WTC11 (cell line): ENCODE measurements at regions not wholly inside any gene's neighbourhood (a gene's known extent, or its start where the extent isn't known, plus 50 kb on each side); places are given as distances from the start of the nearest gene placed in this dataset.

Experiments
- CREB1 ChIP-seq: sonication (generic); formaldehyde crosslinking; IDR thresholded peaks from 2 replicates; pipeline ENCODE4 v1.8.0; 2023; ENCODE audit warnings: mild to moderate bottlenecking, missing genetic modification reagents
- ETV6 ChIP-seq: sonication (generic); formaldehyde crosslinking; IDR thresholded peaks from 2 replicates; pipeline ENCODE4 v1.8.1; 2022; ENCODE audit warnings: mild to moderate bottlenecking, missing genetic modification reagents
- FOXP4 ChIP-seq: sonication (generic); formaldehyde crosslinking; IDR thresholded peaks from 2 replicates; pipeline ENCODE4 v1.8.0; 2022; ENCODE audit warnings: mild to moderate bottlenecking, missing genetic modification reagents
- IRF2 ChIP-seq: sonication (generic); formaldehyde crosslinking; IDR thresholded peaks from 2 replicates; pipeline ENCODE4 v1.8.0; 2022; ENCODE audit warnings: low read depth, missing genetic modification reagents, borderline replicate concordance
- JUN ChIP-seq: sonication (generic); formaldehyde crosslinking; IDR thresholded peaks from 2 replicates; pipeline ENCODE4 v1.8.0; 2023; ENCODE audit warnings: mild to moderate bottlenecking, missing genetic modification reagents
- RELA ChIP-seq: sonication (generic); formaldehyde crosslinking; IDR thresholded peaks from 2 replicates; pipeline ENCODE4 v1.8.1; 2022; ENCODE audit warnings: missing genetic modification reagents, mild to moderate bottlenecking, borderline replicate concordance
- SP1 ChIP-seq: sonication (generic); formaldehyde crosslinking; conservative IDR thresholded peaks from 2 replicates; pipeline ENCODE4 v1.8.1; 2022; ENCODE audit warnings: missing genetic modification reagents
- USF1 ChIP-seq: sonication (generic); formaldehyde crosslinking; IDR thresholded peaks from 2 replicates; pipeline ENCODE4 v1.8.0; 2022; ENCODE audit warnings: mild to moderate bottlenecking, missing genetic modification reagents
- ZNF281 ChIP-seq: sonication (generic); formaldehyde crosslinking; IDR thresholded peaks from 2 replicates; pipeline ENCODE4 v1.8.0; 2023; ENCODE audit warnings: mild to moderate bottlenecking, missing genetic modification reagents
- TF ChIP-seq, protein P1 (sequence below): fragments of 200-600 bp; IDR thresholded peaks from 2 replicates; pipeline ENCODE4 v1.8.0; 2022; ENCODE audit warnings: antibody characterized with exemption
- TF ChIP-seq, protein P2 (sequence below): sonication (generic); formaldehyde crosslinking; conservative IDR thresholded peaks from 2 replicates; pipeline ENCODE4 v1.8.1; 2022; ENCODE audit warnings: mild to moderate bottlenecking, missing genetic modification reagents
- TF ChIP-seq, protein P3 (sequence below): sonication (generic); formaldehyde crosslinking; IDR thresholded peaks from 2 replicates; pipeline ENCODE4 v1.8.0; 2022; ENCODE audit warnings: mild to moderate bottlenecking, missing genetic modification reagents
- TF ChIP-seq, protein P4 (sequence below): sonication (generic); formaldehyde crosslinking; IDR thresholded peaks from 2 replicates; pipeline ENCODE4 v1.8.1; 2022; ENCODE audit warnings: mild to moderate bottlenecking, moderate library complexity, missing genetic modification reagents

GRCh38 chrX:40247382-40247781, 149.6 kb upstream of the BCOR start:
- TF ChIP-seq, protein P1, sequence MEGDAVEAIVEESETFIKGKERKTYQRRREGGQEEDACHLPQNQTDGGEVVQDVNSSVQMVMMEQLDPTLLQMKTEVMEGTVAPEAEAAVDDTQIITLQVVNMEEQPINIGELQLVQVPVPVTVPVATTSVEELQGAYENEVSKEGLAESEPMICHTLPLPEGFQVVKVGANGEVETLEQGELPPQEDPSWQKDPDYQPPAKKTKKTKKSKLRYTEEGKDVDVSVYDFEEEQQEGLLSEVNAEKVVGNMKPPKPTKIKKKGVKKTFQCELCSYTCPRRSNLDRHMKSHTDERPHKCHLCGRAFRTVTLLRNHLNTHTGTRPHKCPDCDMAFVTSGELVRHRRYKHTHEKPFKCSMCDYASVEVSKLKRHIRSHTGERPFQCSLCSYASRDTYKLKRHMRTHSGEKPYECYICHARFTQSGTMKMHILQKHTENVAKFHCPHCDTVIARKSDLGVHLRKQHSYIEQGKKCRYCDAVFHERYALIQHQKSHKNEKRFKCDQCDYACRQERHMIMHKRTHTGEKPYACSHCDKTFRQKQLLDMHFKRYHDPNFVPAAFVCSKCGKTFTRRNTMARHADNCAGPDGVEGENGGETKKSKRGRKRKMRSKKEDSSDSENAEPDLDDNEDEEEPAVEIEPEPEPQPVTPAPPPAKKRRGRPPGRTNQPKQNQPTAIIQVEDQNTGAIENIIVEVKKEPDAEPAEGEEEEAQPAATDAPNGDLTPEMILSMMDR = no peak
- TF ChIP-seq, protein P2, sequence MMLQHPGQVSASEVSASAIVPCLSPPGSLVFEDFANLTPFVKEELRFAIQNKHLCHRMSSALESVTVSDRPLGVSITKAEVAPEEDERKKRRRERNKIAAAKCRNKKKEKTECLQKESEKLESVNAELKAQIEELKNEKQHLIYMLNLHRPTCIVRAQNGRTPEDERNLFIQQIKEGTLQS (CRISPR knock-in tag) = no peak
- TF ChIP-seq ETV6 (CRISPR knock-in tag) (no peak), CREB1 (CRISPR knock-in tag) (no peak), FOXP4 (CRISPR knock-in tag) (no peak), USF1 (CRISPR knock-in tag) (no peak), JUN (CRISPR knock-in tag) (no peak), RELA (CRISPR knock-in tag) (no peak), ZNF281 (CRISPR knock-in tag) (no peak), IRF2 (CRISPR knock-in tag) (no peak), SP1 (no peak)
- TF ChIP-seq, protein P3, sequence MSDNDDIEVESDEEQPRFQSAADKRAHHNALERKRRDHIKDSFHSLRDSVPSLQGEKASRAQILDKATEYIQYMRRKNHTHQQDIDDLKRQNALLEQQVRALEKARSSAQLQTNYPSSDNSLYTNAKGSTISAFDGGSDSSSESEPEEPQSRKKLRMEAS (CRISPR knock-in tag) = no peak
- TF ChIP-seq, protein P4, sequence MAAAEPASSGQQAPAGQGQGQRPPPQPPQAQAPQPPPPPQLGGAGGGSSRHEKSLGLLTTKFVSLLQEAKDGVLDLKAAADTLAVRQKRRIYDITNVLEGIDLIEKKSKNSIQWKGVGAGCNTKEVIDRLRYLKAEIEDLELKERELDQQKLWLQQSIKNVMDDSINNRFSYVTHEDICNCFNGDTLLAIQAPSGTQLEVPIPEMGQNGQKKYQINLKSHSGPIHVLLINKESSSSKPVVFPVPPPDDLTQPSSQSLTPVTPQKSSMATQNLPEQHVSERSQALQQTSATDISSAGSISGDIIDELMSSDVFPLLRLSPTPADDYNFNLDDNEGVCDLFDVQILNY (CRISPR knock-in tag) = no peak
